Tibial nerve (tissue), 4 donors: ENCODE measurements at regions not wholly inside any gene's neighbourhood (a gene's known extent, or its start where the extent isn't known, plus 50 kb on each side); places are given as distances from the start of the nearest gene placed in this dataset. TPM values are rescaled to one million over a fixed set of nuclear protein-coding genes. Genes with fewer than 3 reads are reported as not detected.

Source experiments
- DNase-seq, 2 donors: peaks; one replicate each; pipeline ENCODE4 v3.0.0-alpha.2; 2019; ENCODE audit warnings: low spot score in 2 of 2
- H3K27ac ChIP-seq, 4 donors: fragments of 200-600 bp; sonication (generic) in 3 of 4; one replicate each; pipeline ENCODE4 v1.5.1; 2017 to 2019; ENCODE audit warnings: mild to moderate bottlenecking in 1 of 4
- H3K27me3 ChIP-seq, 2 donors: fragments of 200-600 bp; sonication (generic) in 1 of 2; one replicate each; pipeline versions ENCODE4 v1.5.1 to v1.6.0; 2017 to 2019
- H3K36me3 ChIP-seq, 3 donors: fragments of 200-600 bp; sonication (generic); one replicate each; pipeline ENCODE4 v1.5.1; 2018 to 2019
- H3K4me1 ChIP-seq, 4 donors: fragments of 200-600 bp; sonication (generic) in 3 of 4; one replicate each; pipeline ENCODE4 v1.5.1; 2017 to 2019
- H3K4me3 ChIP-seq, 4 donors: fragments of 200-600 bp; sonication (generic) in 3 of 4; one replicate each; pipeline ENCODE4 v1.5.1; 2017 to 2019; ENCODE audit warnings: mild to moderate bottlenecking in 1 of 4, moderate library complexity in 1 of 4
- H3K9me3 ChIP-seq, 4 donors: fragments of 200-600 bp; sonication (generic) in 3 of 4; one replicate each; pipeline ENCODE4 v1.5.1; 2017 to 2019
- CTCF ChIP-seq, 5 experiments: fragments of 200-600 bp in 3 of 5; fragments of 450-650 bp in 2 of 5; sonication (generic) in 3 of 5; IDR thresholded peaks; one replicate each; pipeline ENCODE4 v1.5.1; 2016 to 2019; ENCODE audit warnings: antibody characterized with exemption in 5 of 5, mild to moderate bottlenecking in 3 of 5, moderate library complexity in 2 of 5
- EP300 ChIP-seq, 2 donors: sonication (generic); formaldehyde crosslinking; IDR thresholded peaks; one replicate each; pipeline ENCODE4 v1.6.1; 2017; ENCODE audit warnings: antibody characterized with exemption in 2 of 2, mild to moderate bottlenecking in 1 of 2
- POLR2A ChIP-seq, 2 donors: fragments of 450-650 bp; IDR thresholded peaks; one replicate each; pipeline ENCODE4 v1.6.1; 2017; ENCODE audit warnings: antibody characterized with exemption in 2 of 2, mild to moderate bottlenecking in 2 of 2, moderate library complexity in 2 of 2
- WGBS, 2 donors: methylation state at CpG; one replicate each; pipeline ENCODE4 v1.1.5; 2018; 5-methylcytosine and 5-hydroxymethylcytosine counted together
- small RNA-seq: library from RNA; depleted of rRNA; stranded (forward); fragments of <200 nt; gene quantifications from one replicate; pipeline ENCODE3, GENCODE V24; 2016

DNA sequence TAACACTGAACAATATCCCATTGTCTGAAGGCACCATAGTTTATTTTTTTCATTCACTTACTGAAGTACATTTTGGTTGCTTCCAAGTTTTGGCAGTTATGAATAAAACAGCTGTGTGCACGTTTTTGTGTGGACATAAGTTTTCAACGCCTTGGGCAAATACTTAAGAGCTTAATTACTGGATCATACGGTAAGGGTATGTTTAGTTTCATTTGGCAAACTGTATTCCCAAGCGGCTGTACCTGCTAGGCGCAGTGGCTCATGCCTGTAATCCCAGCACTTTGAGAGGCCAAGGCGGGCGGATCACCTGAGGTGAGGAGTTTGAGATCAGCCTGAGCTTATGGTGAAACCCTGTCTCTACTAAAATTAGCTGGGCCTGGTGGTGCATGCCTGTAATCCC, 63.7 kb upstream of the FAM120A start:
- H3K27me3 ChIP-seq: no peaks in the 10 kb centered on the region
- WGBS, 2 donors: 60 to 61% methylated on average over 7 of the region's 7 CpGs
- no peak for DNase-seq
- TF ChIP-seq POLR2A (IDR thresholded peaks at IDR 0.05): no peak
- TF ChIP-seq EP300 (IDR thresholded peaks at IDR 0.05): no peak
- TF ChIP-seq CTCF (IDR thresholded peaks at IDR 0.05): no peak
- no peak overlapping the region for H3K4me3 ChIP-seq
- H3K36me3 ChIP-seq: no peaks in the 10 kb centered on the region
- H3K4me1 ChIP-seq: no peaks in the 10 kb centered on the region
- peaks cover 0 to 3% (median 0%) of the 10 kb centered on the region in 4 donors for H3K9me3 ChIP-seq
- no peak overlapping the region for H3K27ac ChIP-seq

GRCh38 chr9:93390953-93391515, 60.5 kb upstream of the FAM120A start:
- H3K27me3 ChIP-seq: no peaks in the 10 kb centered on the region
- H3K4me3 ChIP-seq: no peak overlapping the region
- H3K27ac ChIP-seq: no peak overlapping the region
- no peak for DNase-seq
- peaks cover 0 to 4% (median 0%) of the 10 kb centered on the region in 4 donors for H3K9me3 ChIP-seq
- no peak for TF ChIP-seq EP300 (IDR thresholded peaks at IDR 0.05)
- TF ChIP-seq CTCF (IDR thresholded peaks at IDR 0.05): no peak
- no peak for TF ChIP-seq POLR2A (IDR thresholded peaks at IDR 0.05)
- H3K36me3 ChIP-seq: no peaks in the 10 kb centered on the region
- WGBS, 2 donors: 60 to 67% methylated on average over 9 of the region's 9 CpGs
- H3K4me1 ChIP-seq: no peaks in the 10 kb centered on the region

GRCh38 chr9:93391898-93392297, 59.6 kb upstream of the FAM120A start:
- TF ChIP-seq POLR2A (IDR thresholded peaks at IDR 0.05) (no peak), EP300 (IDR thresholded peaks at IDR 0.05) (no peak), CTCF (IDR thresholded peaks at IDR 0.05) (no peak)
- H3K36me3 ChIP-seq: no peaks in the 10 kb centered on the region
- 86 to 88% methylated on average over 6 of the region's 6 CpGs for WGBS, 2 donors

DNA sequence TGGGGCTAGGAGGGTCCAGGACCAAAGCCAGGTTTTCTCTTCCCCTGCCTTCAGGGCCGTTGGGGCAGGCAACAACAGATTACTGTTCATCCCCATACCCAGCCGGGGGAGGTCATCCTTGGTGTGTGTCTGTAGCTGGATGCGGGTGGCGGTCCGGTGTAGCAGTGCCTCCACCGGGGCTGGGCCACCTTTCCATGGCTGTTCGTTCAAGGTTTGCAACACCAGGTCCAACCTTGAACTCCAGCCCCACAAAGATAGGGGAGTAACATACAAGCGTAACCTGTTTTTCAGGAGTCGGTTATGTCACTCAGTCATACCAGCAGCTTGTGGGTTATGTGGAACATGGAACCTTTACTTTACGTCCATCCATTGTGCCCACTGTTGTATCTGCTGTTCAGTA, 58.5 kb upstream of the FAM120A start:
- no peak for TF ChIP-seq POLR2A (IDR thresholded peaks at IDR 0.05)
- TF ChIP-seq CTCF (IDR thresholded peaks at IDR 0.05): no peak
- no peak for TF ChIP-seq EP300 (IDR thresholded peaks at IDR 0.05)
- no peaks in the 10 kb centered on the region for H3K4me1 ChIP-seq
- peaks cover 0 to 4% (median 0%) of the 10 kb centered on the region in 4 donors for H3K9me3 ChIP-seq
- no peak overlapping the region for H3K4me3 ChIP-seq
- WGBS, 2 donors: 89% methylated on average over 5 to 10 of the region's 10 CpGs
- DNase-seq: no peak
- no peak overlapping the region for H3K27ac ChIP-seq
- no peaks in the 10 kb centered on the region for H3K27me3 ChIP-seq
- no peaks in the 10 kb centered on the region for H3K36me3 ChIP-seq

More at GRCh38 chr9:93391898-93392297, 59.6 kb upstream of the FAM120A start:
- H3K4me1 ChIP-seq: no peaks in the 10 kb centered on the region
- peaks cover 0 to 4% (median 0%) of the 10 kb centered on the region in 4 donors for H3K9me3 ChIP-seq
- H3K27ac ChIP-seq: peak overlapping the region in 1 of 4 donors; percentile 5
- no peaks in the 10 kb centered on the region for H3K27me3 ChIP-seq
- no peak overlapping the region for H3K4me3 ChIP-seq
- no peak for DNase-seq

Small RNAs in the stretch of these regions (small RNA-seq; reads per million reads assigned to genes)
- not detected for gene RNU6-829P
